CD14-positive monocyte (primary cell): ENCODE measurements at regions not wholly inside any gene's neighbourhood (a gene's known extent, or its start where the extent isn't known, plus 50 kb on each side); places are given as distances from the start of the nearest gene placed in this dataset.

Source experiments
- DNase-seq, 3 donors: peaks; one replicate each; pipeline ENCODE4 v3.0.0-alpha.2; 2011 to 2022
- H2AFZ ChIP-seq: 2 replicates; pipeline ENCODE4 v1.6.0; 2012; ENCODE audit warnings: mild to moderate bottlenecking, low read depth, low read length, inconsistent platforms; ENCODE audit not compliant: insufficient read depth, poor library complexity, severe bottlenecking
- H3K27ac ChIP-seq, 2 donors: 1 replicate in 1 of 2; 2 replicates in 1 of 2; pipeline ENCODE4 v1.5.1; 2012 to 2013; ENCODE audit warnings: low read length in 2 of 2, control low read depth in 1 of 2, inconsistent platforms in 1 of 2, low read depth in 1 of 2, mild to moderate bottlenecking in 1 of 2
- H3K27me3 ChIP-seq, 2 donors: one replicate each; pipeline versions ENCODE4 v1.6.0 to v1.6.1; 2011 to 2013; ENCODE audit warnings: low read length in 2 of 2; ENCODE audit not compliant: control insufficient read depth in 2 of 2, insufficient read depth in 2 of 2
- H3K36me3 ChIP-seq, 2 donors: replicated peaks in 1 of 2; 1 replicate in 1 of 2; 2 replicates in 1 of 2; pipeline versions ENCODE4 v1.5.1 to v1.6.1; 2012 to 2013; ENCODE audit warnings: low read length in 2 of 2, control low read depth in 1 of 2, inconsistent platforms in 1 of 2, mild to moderate bottlenecking in 1 of 2; ENCODE audit not compliant: insufficient read depth in 2 of 2, control insufficient read depth in 1 of 2
- H3K4me1 ChIP-seq, 2 donors: 1 replicate in 1 of 2; 2 replicates in 1 of 2; pipeline versions ENCODE4 v1.5.1 to v1.6.1; 2012 to 2013; ENCODE audit warnings: low read length in 2 of 2, control low read depth in 1 of 2, inconsistent platforms in 1 of 2, mild to moderate bottlenecking in 1 of 2, moderate library complexity in 1 of 2; ENCODE audit not compliant: insufficient read depth in 2 of 2, control insufficient read depth in 1 of 2
- H3K4me2 ChIP-seq: replicated peaks from 2 replicates; pipeline ENCODE3; 2012; ENCODE audit warnings: low read length, moderate library complexity, mild to moderate bottlenecking; ENCODE audit not compliant: poor library complexity, severe bottlenecking; ENCODE audit errors: extremely low read depth
- H3K4me3 ChIP-seq, 3 experiments: fragments of 200-600 bp in 1 of 3; sonication (generic) in 1 of 3; replicated peaks in 1 of 3; 1 replicate in 2 of 3; 2 replicates in 1 of 3; pipeline ENCODE4 v1.5.1; 2011 to 2013; ENCODE audit warnings: low read length in 3 of 3, mild to moderate bottlenecking in 3 of 3, control low read depth in 2 of 3, low read depth in 2 of 3, inconsistent platforms in 1 of 3, moderate library complexity in 1 of 3
- H3K79me2 ChIP-seq: 2 replicates; pipeline ENCODE4 v1.6.0; 2012; ENCODE audit warnings: mild to moderate bottlenecking, control low read depth, inconsistent platforms, low read length, moderate library complexity; ENCODE audit not compliant: insufficient read depth
- H3K9ac ChIP-seq: 2 replicates; pipeline ENCODE4 v1.6.0; 2017; ENCODE audit warnings: low read length, mild to moderate bottlenecking; ENCODE audit not compliant: insufficient read depth, poor library complexity, severe bottlenecking
- H3K9me3 ChIP-seq, 2 donors: replicated peaks in 1 of 2; 1 replicate in 1 of 2; 2 replicates in 1 of 2; pipeline versions ENCODE4 v1.5.1 to v1.6.1; 2012 to 2013; ENCODE audit warnings: low read length in 2 of 2, control low read depth in 1 of 2; ENCODE audit not compliant: control insufficient read depth in 1 of 2, insufficient read depth in 1 of 2
- H4K20me1 ChIP-seq: 2 replicates; pipeline ENCODE4 v1.6.0; 2012; ENCODE audit warnings: mild to moderate bottlenecking, low read length, control low read depth, moderate library complexity; ENCODE audit not compliant: insufficient read depth
- H3K27ac Mint-ChIP-seq, 7 donors: one replicate each; pipeline ENCODE4 v1.8.0; 2020; ENCODE audit warnings: mild to moderate bottlenecking in 7 of 7, mixed read lengths in 7 of 7, moderate library complexity in 6 of 7, inconsistent platforms in 2 of 7
- H3K27me3 Mint-ChIP-seq, 3 donors: one replicate each; pipeline ENCODE4 v1.8.0; 2021 to 2022; ENCODE audit warnings: low read depth in 3 of 3, mild to moderate bottlenecking in 3 of 3, mixed read lengths in 3 of 3, moderate library complexity in 3 of 3, inconsistent platforms in 1 of 3
- H3K36me3 Mint-ChIP-seq, 2 donors: one replicate each; pipeline ENCODE4 v1.8.0; 2020; ENCODE audit warnings: mixed read lengths in 2 of 2, inconsistent platforms in 1 of 2, mild to moderate bottlenecking in 1 of 2
- H3K4me1 Mint-ChIP-seq: one replicate; pipeline ENCODE4 v1.8.0; 2020; ENCODE audit warnings: mild to moderate bottlenecking, mixed read lengths
- H3K4me3 Mint-ChIP-seq, 2 donors: one replicate each; pipeline ENCODE4 v1.8.0; 2020; ENCODE audit warnings: mild to moderate bottlenecking in 2 of 2, mixed read lengths in 2 of 2, moderate library complexity in 1 of 2
- H3K9me3 Mint-ChIP-seq, 7 donors: one replicate each; pipeline ENCODE4 v1.8.0; 2020 to 2022; ENCODE audit warnings: mixed read lengths in 7 of 7, mild to moderate bottlenecking in 6 of 7, moderate library complexity in 6 of 7, inconsistent platforms in 2 of 7
- CTCF ChIP-seq: fragments of 200-600 bp; IDR thresholded peaks from one replicate; pipeline ENCODE4 v1.8.0; 2022; ENCODE audit warnings: antibody characterized with exemption, mild to moderate bottlenecking
- WGBS: methylation state at CpG from one replicate; pipeline ENCODE4 v1.1.5; 2013; ENCODE audit warnings: missing lambda C conversion rate; ENCODE audit not compliant: insufficient coverage; 5-methylcytosine and 5-hydroxymethylcytosine counted together
- intact Hi-C, 2 donors: fragments of 100-400 bp; cut with micrococcal nuclease; formaldehyde crosslinking; loops; one replicate each; pipeline versions ENCODE4 v1.15.0 to v1.15.1; 2023

DNA sequence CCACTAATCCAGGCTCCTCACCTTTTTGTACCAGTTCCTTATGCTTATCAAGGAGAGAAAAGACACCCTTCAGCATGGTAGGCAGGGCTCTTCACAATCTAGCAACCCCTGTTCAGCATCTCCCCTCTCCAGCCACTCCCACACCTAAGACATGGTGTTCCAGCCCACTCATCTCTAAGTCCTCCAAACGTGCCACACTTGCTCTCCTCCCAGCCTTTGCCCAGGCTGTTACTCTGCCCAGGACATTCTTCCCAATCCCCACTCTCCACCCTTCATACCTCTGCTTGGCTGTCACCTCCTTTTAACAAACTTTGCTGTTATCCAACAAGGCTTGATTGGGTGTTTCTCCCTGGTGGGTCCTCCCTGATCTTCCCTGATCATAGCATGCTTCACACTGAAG is 270.6 kb upstream of the CHAC2 start:
- no peaks in the 10 kb centered on the region for H3K9me3 ChIP-seq
- no peak overlapping the region for H3K9ac ChIP-seq
- Mint-ChIP-seq H3K27me3 (peaks cover 0 to 3% (median 2%) of the 10 kb centered on the region in 3 donors), H3K4me3 (no peak overlapping the region), H3K4me1 (no peaks in the 10 kb centered on the region), H3K9me3 (peaks cover 0 to 5% (median 0%) of the 10 kb centered on the region in 7 donors), H3K27ac (no peak overlapping the region), H3K36me3 (no peaks in the 10 kb centered on the region)
- H3K4me2 ChIP-seq: no peak overlapping the region
- no peaks in the 10 kb centered on the region for H4K20me1 ChIP-seq
- H3K4me1 ChIP-seq: no peaks in the 10 kb centered on the region
- WGBS: 64% methylated on average over 1 of the region's 1 CpG
- H3K36me3 ChIP-seq: no peaks in the 10 kb centered on the region
- no peak overlapping the region for H3K4me3 ChIP-seq
- no peaks in the 10 kb centered on the region for H3K27me3 ChIP-seq
- intact Hi-C loops: no loop called here
- no peak overlapping the region for H3K27ac ChIP-seq
- DNase-seq: no peak
- H2AFZ ChIP-seq: no peak overlapping the region
- no peak for TF ChIP-seq CTCF
- no peaks in the 10 kb centered on the region for H3K79me2 ChIP-seq

GRCh38 chr2:53493210-53493609 is 274.4 kb upstream of the CHAC2 start:
- TF ChIP-seq CTCF: no peak
- no peak overlapping the region for H3K27ac ChIP-seq
- intact Hi-C loops: no loop called here
- no peak for DNase-seq
- Mint-ChIP-seq H3K27me3 (peaks cover 0 to 2% (median 0%) of the 10 kb centered on the region in 3 donors), H3K27ac (no peak overlapping the region), H3K4me3 (no peak overlapping the region), H3K36me3 (no peaks in the 10 kb centered on the region), H3K4me1 (no peaks in the 10 kb centered on the region), H3K9me3 (peaks cover 0 to 5% (median 0%) of the 10 kb centered on the region in 7 donors)
- no peaks in the 10 kb centered on the region for H3K36me3 ChIP-seq
- no peak overlapping the region for H2AFZ ChIP-seq
- H3K9me3 ChIP-seq: no peaks in the 10 kb centered on the region
- H3K27me3 ChIP-seq: no peaks in the 10 kb centered on the region
- no peak overlapping the region for H3K4me2 ChIP-seq
- H3K4me3 ChIP-seq: no peak overlapping the region
- no peaks in the 10 kb centered on the region for H3K79me2 ChIP-seq
- no peaks in the 10 kb centered on the region for H3K4me1 ChIP-seq
- no peak overlapping the region for H3K9ac ChIP-seq
- H4K20me1 ChIP-seq: no peaks in the 10 kb centered on the region
